ENCODE measurements at regions not wholly inside any gene's neighbourhood (a gene's known extent, or its start where the extent isn't known, plus 50 kb on each side); places are given as distances from the start of the nearest gene placed in this dataset.

DNA sequence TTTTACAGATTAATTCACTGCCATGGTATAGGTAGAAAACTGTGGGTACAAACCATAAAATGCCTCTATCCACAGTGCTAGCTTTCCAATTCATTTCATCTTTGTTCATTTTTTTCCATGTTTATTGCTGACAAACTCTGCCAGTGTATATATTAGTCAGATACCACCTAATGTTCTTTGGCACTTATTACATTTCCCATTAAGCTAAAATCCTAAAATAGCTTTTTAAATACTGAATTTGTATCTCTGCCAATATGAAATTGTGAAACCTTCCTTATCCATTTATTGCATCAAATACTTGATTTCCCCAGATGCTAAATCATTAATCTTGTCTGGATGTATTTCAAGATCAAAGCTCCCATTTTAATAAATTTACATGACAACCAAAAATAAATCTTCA lies 150.1 kb upstream of the FSCB start:
- TF ChIP-seq, protein P1, sequence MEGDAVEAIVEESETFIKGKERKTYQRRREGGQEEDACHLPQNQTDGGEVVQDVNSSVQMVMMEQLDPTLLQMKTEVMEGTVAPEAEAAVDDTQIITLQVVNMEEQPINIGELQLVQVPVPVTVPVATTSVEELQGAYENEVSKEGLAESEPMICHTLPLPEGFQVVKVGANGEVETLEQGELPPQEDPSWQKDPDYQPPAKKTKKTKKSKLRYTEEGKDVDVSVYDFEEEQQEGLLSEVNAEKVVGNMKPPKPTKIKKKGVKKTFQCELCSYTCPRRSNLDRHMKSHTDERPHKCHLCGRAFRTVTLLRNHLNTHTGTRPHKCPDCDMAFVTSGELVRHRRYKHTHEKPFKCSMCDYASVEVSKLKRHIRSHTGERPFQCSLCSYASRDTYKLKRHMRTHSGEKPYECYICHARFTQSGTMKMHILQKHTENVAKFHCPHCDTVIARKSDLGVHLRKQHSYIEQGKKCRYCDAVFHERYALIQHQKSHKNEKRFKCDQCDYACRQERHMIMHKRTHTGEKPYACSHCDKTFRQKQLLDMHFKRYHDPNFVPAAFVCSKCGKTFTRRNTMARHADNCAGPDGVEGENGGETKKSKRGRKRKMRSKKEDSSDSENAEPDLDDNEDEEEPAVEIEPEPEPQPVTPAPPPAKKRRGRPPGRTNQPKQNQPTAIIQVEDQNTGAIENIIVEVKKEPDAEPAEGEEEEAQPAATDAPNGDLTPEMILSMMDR (IDR thresholded peaks at IDR 0.05) = no peak
- TF ChIP-seq PHF8 (IDR thresholded peaks at IDR 0.05; ENCODE audit: borderline replicate concordance, low read depth) (no peak), CHD2 (IDR thresholded peaks at IDR 0.05; ENCODE audit: low read length, partially characterized antibody) (no peak), MAZ (IDR thresholded peaks at IDR 0.05; ENCODE audit: borderline replicate concordance, low read depth, low read length) (no peak), POLR2A (IDR thresholded peaks at IDR 0.05; ENCODE audit: low read length) (no peak), FOSL2 (IDR thresholded peaks at IDR 0.05) (no peak), FOSL2 (CRISPR knock-in tag; IDR thresholded peaks at IDR 0.05) (no peak), RAD21 (conservative IDR thresholded peaks at IDR 0.05 in 1 of 2, IDR thresholded peaks at IDR 0.05 in 1 of 2) (no peak)
- TF ChIP-seq, protein P2, sequence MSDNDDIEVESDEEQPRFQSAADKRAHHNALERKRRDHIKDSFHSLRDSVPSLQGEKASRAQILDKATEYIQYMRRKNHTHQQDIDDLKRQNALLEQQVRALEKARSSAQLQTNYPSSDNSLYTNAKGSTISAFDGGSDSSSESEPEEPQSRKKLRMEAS (IDR thresholded peaks at IDR 0.05) = no peak
